DMS53 treated with DMSO at 0.1 percent for 48 hours (cell line): ENCODE measurements at regions not wholly inside any gene's neighbourhood (a gene's known extent, or its start where the extent isn't known, plus 50 kb on each side); places are given as distances from the start of the nearest gene placed in this dataset.

Experiments used
- DNase-seq: peaks from one replicate; lab custom pipeline; 2025; ENCODE audit not compliant: unreplicated experiment; lab: John Stamatoyannopoulos, UW

GRCh38 chr12:77161944-77162343 lies 96.6 kb upstream of the E2F7 start:
- DNase-seq: no peak

DNA sequence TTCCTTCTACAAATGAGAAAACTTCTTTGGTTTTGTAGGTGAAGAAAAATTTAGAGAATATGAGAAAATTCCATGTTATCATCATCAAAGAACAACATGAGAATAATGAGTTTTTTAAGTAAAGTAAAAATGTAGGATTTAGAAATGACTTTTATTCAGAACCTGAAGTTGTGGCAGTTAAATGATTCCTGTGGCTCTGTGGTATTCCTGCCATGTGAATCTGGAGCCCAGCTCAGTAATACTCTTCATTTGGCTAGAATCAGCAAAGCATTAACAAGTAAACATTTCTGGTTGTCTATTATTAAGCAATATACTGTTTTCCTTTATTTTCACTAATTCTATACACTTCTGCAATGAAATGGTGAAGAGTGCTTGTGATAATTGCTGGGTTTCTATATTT lies 95.6 kb upstream of the E2F7 start:
- no peak for DNase-seq

DNA sequence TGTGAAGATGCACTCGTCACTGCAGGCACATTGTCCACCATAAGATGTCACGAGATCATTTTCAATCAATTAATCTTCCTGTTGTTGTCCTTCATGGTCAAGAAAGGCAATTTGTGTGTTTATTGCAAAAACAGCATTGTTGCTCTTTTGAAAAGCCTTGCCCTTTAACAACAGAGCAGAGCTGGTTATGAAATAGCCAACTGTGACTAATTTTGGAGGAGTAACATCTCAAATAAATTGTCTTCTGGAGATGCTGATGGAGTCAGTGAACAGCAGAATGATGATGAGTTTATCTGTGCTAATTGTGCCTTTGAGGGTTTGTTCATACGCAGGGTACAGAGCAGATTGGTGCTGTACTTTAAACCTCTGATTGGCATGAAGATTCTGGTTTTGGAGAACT lies 88.3 kb upstream of the E2F7 start:
- DNase-seq: no peak

GRCh38 chr12:77152623-77153193 lies 87.3 kb upstream of the E2F7 start:
- DNase-seq: peak; percentile 34

- DNase-seq: no peak
These were observed 85.7 kb upstream of the E2F7 start for GRCh38 chr12:77151030-77151429.

DNA sequence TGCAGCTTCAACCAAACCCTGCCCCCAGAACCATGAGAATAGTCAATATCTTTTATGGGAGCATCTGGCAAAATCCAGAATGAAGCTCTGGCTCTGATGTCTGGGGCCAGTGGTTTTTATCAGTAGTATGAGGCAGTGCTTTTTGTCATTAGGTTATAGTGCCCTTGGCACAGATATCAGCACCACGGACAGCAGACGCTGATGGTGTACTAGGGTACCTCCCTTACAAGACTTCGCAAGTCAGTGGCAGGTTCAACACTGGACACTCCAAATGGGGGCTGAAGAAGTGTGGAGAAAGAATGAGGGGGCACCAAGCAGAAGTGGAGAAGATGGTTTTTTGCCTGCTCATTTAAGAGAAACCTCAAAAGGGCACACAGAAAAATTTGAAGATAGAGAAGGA lies 68.2 kb upstream of the E2F7 start:
- DNase-seq: peak; percentile 8

GRCh38 chr12:77131977-77132490 lies 66.7 kb upstream of the E2F7 start:
- DNase-seq: peak; percentile 98

GRCh38 chr12:77130193-77130592 lies 64.8 kb upstream of the E2F7 start:
- DNase-seq: no peak

DNA sequence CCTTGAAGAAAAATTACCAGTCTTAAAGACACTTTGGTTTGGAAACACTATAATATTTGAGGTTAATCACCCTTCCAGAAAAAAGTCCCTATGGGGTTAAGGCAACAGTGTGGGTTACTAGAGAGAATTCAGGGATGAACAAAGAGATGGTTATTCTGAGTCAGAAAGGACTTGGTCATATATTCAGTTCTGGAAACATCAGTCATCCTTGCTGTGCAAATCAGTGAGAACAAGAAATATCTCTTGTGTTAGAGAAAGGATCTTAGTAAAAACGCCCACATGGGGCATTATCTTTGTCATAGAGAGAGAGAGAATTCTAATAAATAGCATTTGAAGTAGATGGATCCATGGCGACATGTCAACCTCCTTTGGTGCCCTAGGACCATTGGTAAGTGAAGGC lies 59.4 kb upstream of the E2F7 start:
- no peak for DNase-seq

GRCh38 chr12:77122661-77123060 lies 57.3 kb upstream of the E2F7 start:
- DNase-seq: no peak

DNA sequence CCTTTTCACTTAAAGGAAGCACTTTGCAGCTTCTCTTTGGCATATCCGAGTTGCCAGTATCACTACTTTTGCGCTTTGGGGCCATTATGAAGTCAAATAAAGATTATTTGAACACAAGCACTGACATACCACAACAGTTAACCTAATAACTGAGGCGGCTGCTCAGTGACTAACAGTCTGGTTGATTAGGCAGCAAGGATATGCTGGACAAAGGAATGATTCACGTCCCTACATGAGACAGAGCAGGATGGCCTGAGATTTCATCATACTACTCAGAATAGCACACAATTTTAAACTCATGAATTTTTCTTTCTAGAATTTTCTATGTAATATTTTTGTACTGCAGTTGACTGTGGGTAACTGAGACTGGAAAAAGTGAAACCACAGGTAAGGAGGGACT lies 56.9 kb upstream of the E2F7 start:
- no peak for DNase-seq

DNA sequence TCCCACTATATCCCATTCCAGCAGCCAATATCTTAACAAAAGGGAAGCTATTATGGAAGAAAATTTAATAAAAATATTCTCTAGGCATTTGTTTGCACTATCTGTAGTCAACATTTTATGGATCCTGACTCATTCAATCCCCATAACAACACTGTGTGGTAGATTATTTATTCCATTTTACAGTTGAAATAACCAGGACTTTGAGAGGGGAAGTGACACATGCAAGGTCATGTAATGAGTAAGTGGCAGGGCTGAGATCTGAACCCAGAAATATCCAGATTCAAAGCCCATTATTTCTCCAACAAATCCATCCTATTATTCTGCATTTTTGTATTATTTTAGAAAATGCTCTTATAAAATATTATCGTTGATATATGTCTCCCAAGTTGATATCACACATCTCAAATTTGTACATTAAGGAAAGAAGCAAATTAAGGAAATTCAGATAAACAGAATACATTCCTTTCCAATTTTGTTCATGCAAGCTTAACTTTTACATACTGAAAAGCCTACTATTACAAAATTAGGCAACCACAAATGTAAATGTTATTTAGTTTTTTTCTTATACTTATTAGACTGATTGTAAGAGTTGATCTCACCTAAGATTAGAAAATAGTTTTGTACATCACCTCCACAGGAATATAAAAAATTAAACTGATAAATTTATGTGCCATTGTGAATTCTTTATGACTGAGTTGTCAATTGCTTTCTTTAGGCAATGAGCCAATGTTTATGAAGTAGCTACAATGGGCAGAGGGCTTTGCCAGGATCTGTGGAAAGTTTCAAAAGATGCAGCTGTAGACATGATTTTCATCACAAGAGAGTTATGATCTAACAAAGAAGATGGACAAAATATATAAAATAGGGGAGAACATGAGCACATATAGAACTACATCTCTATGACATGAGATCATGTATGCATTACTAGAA lies 55.1 kb upstream of the E2F7 start:
- no peak for DNase-seq

DNA sequence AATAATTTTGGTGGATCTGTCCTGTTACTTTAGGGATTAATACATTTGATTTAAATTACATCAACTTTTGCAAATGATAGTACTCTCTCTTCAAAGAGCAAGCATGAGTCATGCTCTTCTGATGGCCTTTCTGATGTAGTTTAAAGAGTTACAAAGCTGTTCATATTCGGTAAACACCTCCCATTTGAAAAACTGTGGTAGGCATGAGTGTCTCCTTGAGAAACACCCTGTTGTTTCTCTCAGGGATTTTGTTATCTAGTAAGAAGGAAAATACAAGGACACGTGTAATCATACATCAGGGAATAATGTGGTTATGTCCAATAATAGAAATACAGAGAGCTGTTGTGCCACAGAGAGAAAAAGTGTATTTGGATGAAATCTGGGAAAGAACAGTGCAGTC lies 53.3 kb upstream of the E2F7 start:
- DNase-seq: peak; percentile 34

DNA sequence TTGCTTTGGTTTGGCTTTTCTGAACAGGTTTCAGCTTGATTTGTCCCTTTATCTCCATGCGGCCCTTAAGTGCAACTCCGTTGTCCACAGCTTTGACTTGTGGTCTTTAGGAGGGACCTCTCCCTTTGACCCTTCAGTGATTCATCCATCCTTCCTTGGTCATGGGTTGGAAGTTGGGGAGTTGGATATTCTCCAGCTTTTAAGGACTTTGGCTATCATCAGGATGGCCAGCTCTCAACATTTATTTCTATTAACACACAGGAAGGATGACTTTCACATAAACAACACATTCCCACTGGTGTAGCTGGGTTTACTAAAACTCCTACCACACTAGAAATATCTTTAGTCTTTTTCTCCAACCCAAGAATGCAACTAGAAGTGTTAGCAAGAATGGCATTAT lies 50.9 kb upstream of the E2F7 start:
- DNase-seq: no peak

- DNase-seq: no peak
These were observed 50.1 kb upstream of the E2F7 start for GRCh38 chr12:77115471-77115870.
